Sigmoid colon (tissue), 6 donors: ENCODE measurements at regions not wholly inside any gene's neighbourhood (a gene's known extent, or its start where the extent isn't known, plus 50 kb on each side); places are given as distances from the start of the nearest gene placed in this dataset.

Source experiments
- DNase-seq: peaks from one replicate; pipeline ENCODE4 v3.0.0-alpha.2; 2019
- H3K27ac ChIP-seq, 4 donors: fragments of 200-600 bp; sonication (generic); one replicate each; pipeline ENCODE4 v1.5.1; 2016 to 2019; ENCODE audit warnings: mild to moderate bottlenecking in 1 of 4
- H3K27me3 ChIP-seq, 3 donors: fragments of 200-600 bp; sonication (generic); one replicate each; pipeline ENCODE4 v1.5.1; 2019; ENCODE audit warnings: mild to moderate bottlenecking in 1 of 3
- H3K36me3 ChIP-seq, 4 donors: fragments of 200-600 bp; sonication (generic); one replicate each; pipeline ENCODE4 v1.5.1; 2016 to 2019
- H3K4me1 ChIP-seq, 4 donors: fragments of 200-600 bp; sonication (generic); one replicate each; pipeline ENCODE4 v1.5.1; 2017 to 2019
- H3K4me3 ChIP-seq, 4 donors: fragments of 200-600 bp; sonication (generic); one replicate each; pipeline ENCODE4 v1.5.1; 2017 to 2019; ENCODE audit warnings: mild to moderate bottlenecking in 2 of 4, moderate library complexity in 1 of 4
- H3K9me3 ChIP-seq, 4 donors: fragments of 200-600 bp in 3 of 4; sonication (generic) in 3 of 4; one replicate each; pipeline versions ENCODE4 v1.5.1 to v1.6.1; 2013 to 2019
- CTCF ChIP-seq, 4 experiments: fragments of 450-650 bp in 3 of 4; fragments of 200-600 bp in 1 of 4; IDR thresholded peaks; one replicate each; pipeline ENCODE4 v1.5.1; 2016 to 2019; ENCODE audit warnings: antibody characterized with exemption in 4 of 4, mild to moderate bottlenecking in 3 of 4, moderate library complexity in 2 of 4
- EP300 ChIP-seq, 4 donors: sonication (generic); formaldehyde crosslinking; IDR thresholded peaks; one replicate each; pipeline ENCODE4 v1.6.1; 2017; ENCODE audit warnings: antibody characterized with exemption in 4 of 4
- POLR2A ChIP-seq, 2 donors: fragments of 450-650 bp; IDR thresholded peaks; one replicate each; pipeline ENCODE4 v1.6.1; 2016; ENCODE audit warnings: antibody characterized with exemption in 2 of 2, mild to moderate bottlenecking in 2 of 2, moderate library complexity in 2 of 2
- POLR2AphosphoS5 ChIP-seq, 4 donors: sonication (generic); formaldehyde crosslinking; IDR thresholded peaks; one replicate each; pipeline ENCODE4 v1.6.1; 2017; ENCODE audit warnings: antibody characterized with exemption in 4 of 4
- WGBS, 2 donors: extraction: QIAGEN DNeasy Blood & Tissue Kit; methylation state at CpG; one replicate each; pipeline ENCODE4 v1.1.7; 2013; 5-methylcytosine and 5-hydroxymethylcytosine counted together
- intact Hi-C: fragments of 100-400 bp; cut with DNase I; formaldehyde crosslinking; loops from one replicate; pipeline ENCODE4 v1.15.1; 2023
- donor health status: healthy with polysubstance abuse.
- donor health status: healthy.

DNA sequence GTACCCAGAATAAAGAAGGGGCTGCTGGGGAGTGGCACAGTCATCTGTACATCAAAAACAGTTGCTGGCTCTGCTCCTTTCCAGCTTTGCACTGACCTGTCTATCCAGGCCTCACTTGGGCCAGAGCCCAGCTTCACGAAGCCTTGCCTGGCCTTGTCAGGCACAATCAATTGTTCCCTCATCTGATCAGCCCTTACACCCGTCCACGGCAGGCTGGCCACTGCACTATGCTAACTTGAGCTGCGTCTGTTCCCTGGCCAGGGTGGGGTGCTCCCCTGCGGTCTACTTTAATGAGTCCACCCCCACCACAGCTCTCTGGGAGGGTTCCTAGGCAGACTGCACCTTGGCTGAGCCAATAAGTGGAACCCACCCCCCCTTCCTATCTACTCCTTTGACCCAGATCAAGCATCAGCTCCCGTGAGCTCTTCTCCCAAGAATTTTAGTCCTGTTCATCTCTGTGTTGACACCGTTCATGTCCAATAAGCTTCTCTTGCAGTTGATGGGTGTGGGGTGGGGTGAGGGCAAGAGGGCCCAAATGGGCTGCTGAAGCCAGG, 74.3 kb upstream of the MLN start:
- intact Hi-C loops = no loop called here
- no peak overlapping the region for H3K27ac ChIP-seq
- WGBS, 2 donors = 89 to 91% methylated on average over 7 of the region's 7 CpGs
- no peaks in the 10 kb centered on the region for H3K27me3 ChIP-seq
- no peak overlapping the region for H3K4me3 ChIP-seq
- no peak for DNase-seq
- no peaks in the 10 kb centered on the region for H3K36me3 ChIP-seq
- TF ChIP-seq POLR2A (IDR thresholded peaks at IDR 0.05) = no peak
- TF ChIP-seq EP300 (IDR thresholded peaks at IDR 0.05) = no peak
- TF ChIP-seq CTCF (IDR thresholded peaks at IDR 0.05) = no peak
- no peak for TF ChIP-seq POLR2AphosphoS5 (IDR thresholded peaks at IDR 0.05)
- H3K4me1 ChIP-seq = peaks cover 0 to 16% (median 15%) of the 10 kb centered on the region in 4 donors
- no peaks in the 10 kb centered on the region for H3K9me3 ChIP-seq

- H3K9me3 ChIP-seq = no peaks in the 10 kb centered on the region
- H3K27me3 ChIP-seq = no peaks in the 10 kb centered on the region
- intact Hi-C loops = no loop called here
Observed at GRCh38 chr6:33875696-33876095, 71.9 kb upstream of the MLN start.

DNA sequence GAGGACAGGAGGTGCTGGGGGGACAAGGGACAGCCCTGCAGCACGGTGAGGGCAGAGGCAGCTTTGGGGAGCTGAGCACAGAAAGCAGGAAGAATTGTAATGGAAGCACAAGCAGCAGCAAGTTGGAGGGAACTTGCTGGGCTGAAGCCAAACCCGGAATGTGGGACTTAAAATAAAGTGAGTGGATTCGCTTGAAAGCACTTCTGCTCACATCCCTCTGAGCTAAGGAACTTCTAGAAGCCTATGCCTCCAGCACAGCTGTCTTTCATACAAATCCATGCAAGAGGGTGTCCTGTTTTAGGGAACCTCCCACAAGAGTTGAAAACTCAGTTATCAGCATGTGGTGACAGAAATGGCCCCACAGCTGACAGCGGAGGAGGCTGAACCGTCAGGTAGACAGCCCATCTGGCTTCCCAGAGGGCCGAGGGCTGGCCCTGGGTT, 71.4 kb upstream of the MLN start:
- 74 to 82% methylated on average over 6 of the region's 6 CpGs for WGBS, 2 donors
- no peak for TF ChIP-seq POLR2AphosphoS5 (IDR thresholded peaks at IDR 0.05)
- no peak for TF ChIP-seq EP300 (IDR thresholded peaks at IDR 0.05)
- TF ChIP-seq CTCF (IDR thresholded peaks at IDR 0.05) = no peak
- no peak for TF ChIP-seq POLR2A (IDR thresholded peaks at IDR 0.05)
- Histone ChIP-seq H3K4me1 (no peaks in the 10 kb centered on the region), H3K27ac (no peak overlapping the region), H3K27me3 (no peaks in the 10 kb centered on the region), H3K9me3 (no peaks in the 10 kb centered on the region), H3K36me3 (no peaks in the 10 kb centered on the region), H3K4me3 (no peak overlapping the region)
- intact Hi-C loops = no loop called here
- no peak for DNase-seq

More at GRCh38 chr6:33875696-33876095, 71.9 kb upstream of the MLN start:
- no peak for DNase-seq
- H3K36me3 ChIP-seq = no peaks in the 10 kb centered on the region
- WGBS, 2 donors = 87 to 94% methylated on average over 5 of the region's 5 CpGs
- H3K4me3 ChIP-seq = no peak overlapping the region
- H3K4me1 ChIP-seq = no peaks in the 10 kb centered on the region
- no peak for TF ChIP-seq EP300 (IDR thresholded peaks at IDR 0.05)
- no peak for TF ChIP-seq POLR2AphosphoS5 (IDR thresholded peaks at IDR 0.05)
- TF ChIP-seq POLR2A (IDR thresholded peaks at IDR 0.05) = no peak
- TF ChIP-seq CTCF (IDR thresholded peaks at IDR 0.05) = no peak
- no peak overlapping the region for H3K27ac ChIP-seq

DNA sequence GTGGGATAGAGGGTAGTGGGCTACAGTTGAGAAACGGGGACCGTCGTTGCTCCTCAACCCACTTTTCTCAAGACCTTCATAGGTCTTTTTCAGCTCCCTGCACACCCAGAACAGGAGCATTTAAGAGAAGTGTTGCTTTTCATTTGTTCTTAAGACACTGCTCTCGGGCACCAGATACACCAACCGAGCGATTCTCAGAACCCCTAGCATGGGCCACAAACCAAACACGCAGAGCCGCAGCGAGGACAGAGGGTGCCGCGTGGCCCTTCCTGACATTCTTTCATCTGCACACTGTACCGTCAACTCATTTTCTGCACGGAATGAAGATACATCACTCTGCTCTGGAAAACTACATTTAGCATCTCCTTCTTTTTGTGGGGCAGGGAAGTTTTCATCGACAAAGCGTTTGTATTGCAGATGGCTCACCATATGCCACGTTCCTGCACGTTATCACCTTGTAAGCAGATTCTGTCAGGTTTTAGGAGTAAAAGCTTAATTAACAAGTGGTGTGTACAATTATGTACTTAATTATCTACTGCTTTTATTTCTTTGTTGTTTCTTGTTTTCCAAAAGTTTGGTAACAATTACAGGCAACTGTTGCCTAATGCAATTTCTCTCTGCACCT, 70.4 kb upstream of the MLN start:
- intact Hi-C loops = no loop called here
- Histone ChIP-seq H3K4me3 (no peak overlapping the region), H3K4me1 (no peaks in the 10 kb centered on the region), H3K27me3 (no peaks in the 10 kb centered on the region), H3K9me3 (no peaks in the 10 kb centered on the region), H3K27ac (no peak overlapping the region), H3K36me3 (no peaks in the 10 kb centered on the region)
- DNase-seq = no peak
- TF ChIP-seq POLR2AphosphoS5 (IDR thresholded peaks at IDR 0.05) (no peak), CTCF (IDR thresholded peaks at IDR 0.05) (no peak), POLR2A (IDR thresholded peaks at IDR 0.05) (no peak), EP300 (IDR thresholded peaks at IDR 0.05) (no peak)
- WGBS, 2 donors = 95 to 96% methylated on average over 17 of the region's 17 CpGs
